ENCODE measurements at regions not wholly inside any gene's neighbourhood (a gene's known extent, or its start where the extent isn't known, plus 50 kb on each side); places are given as distances from the start of the nearest gene placed in this dataset.
"Not testable (repeated sequence)": the region's sequence is repeated elsewhere in the genome, so short reads cannot be mapped to it uniquely, and the experiment has no call there.

GRCh38 chr1:4121834-4122512 is 221.9 kb upstream of the C1orf174 start:
- DNase-seq: no peak

GRCh38 chr1:4122513-4123160 is 222.6 kb upstream of the C1orf174 start:
- DNase-seq: no peak

GRCh38 chr1:4124631-4125145 is 224.6 kb upstream of the C1orf174 start:
- no peak for DNase-seq

- no peak for DNase-seq
Observed at GRCh38 chr1:4126251-4126650, 226.2 kb upstream of the C1orf174 start.

- DNase-seq: no peak
Observed at GRCh38 chr1:4126731-4127591, 226.9 kb upstream of the C1orf174 start.

GRCh38 chr1:4127592-4128140 is 227.6 kb upstream of the C1orf174 start:
- no peak for DNase-seq

- DNase-seq: no peak
Observed at GRCh38 chr1:4128616-4129015, 228.5 kb upstream of the C1orf174 start.

GRCh38 chr1:4129693-4130092 is 229.6 kb upstream of the C1orf174 start:
- no peak for DNase-seq

GRCh38 chr1:4130096-4130495 is 230.0 kb upstream of the C1orf174 start:
- no peak for DNase-seq

- no peak for DNase-seq
Observed at GRCh38 chr1:4131734-4132133, 231.7 kb upstream of the C1orf174 start.

GRCh38 chr1:4132352-4133296 is 232.6 kb upstream of the C1orf174 start:
- DNase-seq: no peak

- no peak for DNase-seq
Observed at GRCh38 chr1:4133297-4133938, 233.3 kb upstream of the C1orf174 start.

GRCh38 chr1:4133939-4134321 is 233.9 kb upstream of the C1orf174 start:
- DNase-seq: no peak

GRCh38 chr1:4135853-4136252 is 235.8 kb upstream of the C1orf174 start:
- DNase-seq: not testable (repeated sequence)

- DNase-seq: no peak
Observed at GRCh38 chr1:4137621-4138415, 237.7 kb upstream of the C1orf174 start.

GRCh38 chr1:4139646-4140045 is 239.6 kb upstream of the C1orf174 start:
- DNase-seq: no peak

GRCh38 chr1:4140241-4140640 is 240.2 kb upstream of the C1orf174 start:
- no peak for DNase-seq

- DNase-seq: no peak
Observed at GRCh38 chr1:4140821-4141220, 240.7 kb upstream of the C1orf174 start.

- DNase-seq: no peak
Observed at GRCh38 chr1:4144349-4144971, 244.4 kb upstream of the C1orf174 start.

GRCh38 chr1:4146101-4146500 is 246.0 kb upstream of the C1orf174 start:
- DNase-seq: no peak

Measured in activated naive CD4-positive, alpha-beta T cell treated with Interleukin-2 at 50 U/mL for 16 hours (primary cell).